ENCODE measurements at regions not wholly inside any gene's neighbourhood (a gene's known extent, or its start where the extent isn't known, plus 50 kb on each side); places are given as distances from the start of the nearest gene placed in this dataset.

DNA sequence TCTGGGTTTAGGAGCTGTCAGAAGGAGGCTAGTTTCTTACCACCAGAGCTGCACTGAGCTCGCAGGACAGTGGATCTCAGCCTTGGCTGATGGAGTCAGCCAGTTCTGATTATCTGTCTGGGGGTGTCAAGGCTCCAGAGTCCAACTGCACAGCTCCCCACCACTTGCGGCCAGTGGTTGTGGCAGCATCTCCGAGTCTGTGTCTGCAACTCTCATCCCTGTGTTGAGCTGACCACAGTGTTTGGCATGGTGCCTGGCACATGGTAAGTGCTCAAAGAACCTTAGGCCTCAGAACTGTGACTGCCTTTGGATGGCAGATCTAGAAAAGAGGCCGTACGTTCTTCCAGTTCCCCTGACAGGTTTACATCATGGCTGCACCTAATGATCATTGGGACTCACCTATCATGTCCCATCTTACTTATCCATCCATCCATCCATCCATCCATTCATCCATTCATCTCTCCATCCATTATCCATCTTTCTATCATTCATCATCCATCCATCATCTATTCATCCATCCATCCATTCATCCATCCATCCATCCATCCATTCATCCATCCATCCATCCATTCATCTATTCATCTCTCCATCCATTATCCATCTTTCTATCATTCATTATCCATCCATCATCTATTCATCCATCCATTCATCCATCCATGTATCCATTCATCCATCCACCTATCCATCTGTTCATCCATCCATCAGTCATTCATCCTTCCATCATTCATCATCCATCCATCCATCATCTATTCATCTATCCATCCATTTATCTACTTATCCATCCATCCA lies 114.5 kb downstream of the CRYAA start:
- Histone ChIP-seq H3K36me3 (ENCODE audit: insufficient read depth, low read length) (no peaks in the 10 kb centered on the region), H3K4me3 (ENCODE audit: low read length) (no peak overlapping the region), H3K27me3 (ENCODE audit: control insufficient read depth in 1 of 2, insufficient read depth in 2 of 2, low read length in 2 of 2) (no peaks in the 10 kb centered on the region), H3K27ac (ENCODE audit: low read depth in 1 of 2, low read length in 2 of 2) (no peak overlapping the region), H3K9me3 (ENCODE audit: control insufficient read depth in 1 of 2, insufficient read depth in 1 of 2, low read length in 2 of 2) (no peaks in the 10 kb centered on the region), H3K4me1 (ENCODE audit: insufficient read depth, low read length) (peaks cover 3% of the 10 kb centered on the region)
- ATAC-seq (ENCODE audit: poor library complexity) (no peak), DNase-seq (no peak)
- intact Hi-C loops (cut with DNase I, micrococcal nuclease) = no loop called here
- POLR2A ChIA-PET = no interaction called here
- Mint-ChIP-seq H3K27ac (no peak overlapping the region), H3K36me3 (ENCODE audit: low read depth) (no peaks in the 10 kb centered on the region), H3K9me3 (no peaks in the 10 kb centered on the region), H3K27me3 (peaks cover under 1% of the 10 kb centered on the region), H3K4me3 (no peak overlapping the region), H3K4me1 (ENCODE audit: low read depth) (peaks cover 5% of the 10 kb centered on the region)
- TF ChIP-seq, protein P1, sequence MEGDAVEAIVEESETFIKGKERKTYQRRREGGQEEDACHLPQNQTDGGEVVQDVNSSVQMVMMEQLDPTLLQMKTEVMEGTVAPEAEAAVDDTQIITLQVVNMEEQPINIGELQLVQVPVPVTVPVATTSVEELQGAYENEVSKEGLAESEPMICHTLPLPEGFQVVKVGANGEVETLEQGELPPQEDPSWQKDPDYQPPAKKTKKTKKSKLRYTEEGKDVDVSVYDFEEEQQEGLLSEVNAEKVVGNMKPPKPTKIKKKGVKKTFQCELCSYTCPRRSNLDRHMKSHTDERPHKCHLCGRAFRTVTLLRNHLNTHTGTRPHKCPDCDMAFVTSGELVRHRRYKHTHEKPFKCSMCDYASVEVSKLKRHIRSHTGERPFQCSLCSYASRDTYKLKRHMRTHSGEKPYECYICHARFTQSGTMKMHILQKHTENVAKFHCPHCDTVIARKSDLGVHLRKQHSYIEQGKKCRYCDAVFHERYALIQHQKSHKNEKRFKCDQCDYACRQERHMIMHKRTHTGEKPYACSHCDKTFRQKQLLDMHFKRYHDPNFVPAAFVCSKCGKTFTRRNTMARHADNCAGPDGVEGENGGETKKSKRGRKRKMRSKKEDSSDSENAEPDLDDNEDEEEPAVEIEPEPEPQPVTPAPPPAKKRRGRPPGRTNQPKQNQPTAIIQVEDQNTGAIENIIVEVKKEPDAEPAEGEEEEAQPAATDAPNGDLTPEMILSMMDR (IDR thresholded peaks at IDR 0.05) = no peak
- CTCF ChIA-PET = no interaction called here

DNA sequence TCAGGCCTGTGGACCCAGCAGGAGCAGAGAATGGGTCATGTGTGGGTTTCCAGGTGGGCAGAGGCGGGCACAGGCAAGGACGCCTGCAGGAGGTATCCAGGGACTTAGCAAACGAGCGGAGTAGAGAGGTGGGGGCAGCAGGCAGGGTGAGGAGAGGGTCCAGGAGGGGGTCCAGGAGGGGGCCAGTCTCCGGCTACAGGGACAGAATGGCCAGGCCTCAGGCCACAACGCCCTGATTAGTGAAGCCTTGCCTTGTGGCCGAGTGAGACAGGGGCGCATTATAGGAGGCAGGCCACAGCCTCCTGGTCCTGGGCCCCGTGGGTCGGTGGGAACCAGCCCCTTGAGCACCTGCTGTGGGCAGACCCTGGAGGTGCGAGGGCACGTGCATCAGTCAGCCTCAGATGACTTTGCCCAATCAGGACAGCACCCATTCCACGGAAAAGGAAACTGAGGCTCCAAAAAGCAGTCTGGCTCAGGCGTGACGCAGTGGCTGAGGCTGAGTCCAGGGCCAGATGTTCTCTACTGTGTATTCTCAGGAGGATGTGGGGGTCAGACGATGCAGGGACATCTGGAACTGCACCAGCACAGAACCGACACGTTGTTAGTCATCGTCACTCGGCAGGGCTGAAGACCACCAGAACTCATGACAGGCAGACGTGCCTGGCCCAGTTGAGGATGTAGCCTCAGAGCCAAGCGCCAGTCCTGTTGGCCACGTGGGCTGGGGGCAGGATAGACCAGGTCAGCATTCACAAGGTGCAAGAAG lies 113.7 kb downstream of the CRYAA start:
- no peaks in the 10 kb centered on the region for H3K36me3 Mint-ChIP-seq (ENCODE audit: low read depth)
- no peak for ATAC-seq (ENCODE audit: poor library complexity)
- Histone ChIP-seq H3K4me3 (ENCODE audit: low read length) (no peak overlapping the region), H3K4me1 (ENCODE audit: insufficient read depth, low read length) (peaks cover 3% of the 10 kb centered on the region), H3K27ac (ENCODE audit: low read depth in 1 of 2, low read length in 2 of 2) (no peak overlapping the region), H3K9me3 (ENCODE audit: control insufficient read depth in 1 of 2, insufficient read depth in 1 of 2, low read length in 2 of 2) (no peaks in the 10 kb centered on the region), H3K36me3 (ENCODE audit: insufficient read depth, low read length) (no peaks in the 10 kb centered on the region), H3K27me3 (ENCODE audit: control insufficient read depth in 1 of 2, insufficient read depth in 2 of 2, low read length in 2 of 2) (no peaks in the 10 kb centered on the region)
- CTCF ChIA-PET = no interaction called here
- H3K27ac Mint-ChIP-seq = no peak overlapping the region
- H3K4me1 Mint-ChIP-seq (ENCODE audit: low read depth) = peaks cover 5% of the 10 kb centered on the region
- TF ChIP-seq, protein P1 (IDR thresholded peaks at IDR 0.05) = no peak
- H3K4me3 Mint-ChIP-seq = no peak overlapping the region
- POLR2A ChIA-PET = no interaction called here
- no peak for DNase-seq
- intact Hi-C loops (cut with DNase I, micrococcal nuclease) = no loop called here
- H3K27me3 Mint-ChIP-seq = peaks cover 8% of the 10 kb centered on the region
- H3K9me3 Mint-ChIP-seq = no peaks in the 10 kb centered on the region

DNA sequence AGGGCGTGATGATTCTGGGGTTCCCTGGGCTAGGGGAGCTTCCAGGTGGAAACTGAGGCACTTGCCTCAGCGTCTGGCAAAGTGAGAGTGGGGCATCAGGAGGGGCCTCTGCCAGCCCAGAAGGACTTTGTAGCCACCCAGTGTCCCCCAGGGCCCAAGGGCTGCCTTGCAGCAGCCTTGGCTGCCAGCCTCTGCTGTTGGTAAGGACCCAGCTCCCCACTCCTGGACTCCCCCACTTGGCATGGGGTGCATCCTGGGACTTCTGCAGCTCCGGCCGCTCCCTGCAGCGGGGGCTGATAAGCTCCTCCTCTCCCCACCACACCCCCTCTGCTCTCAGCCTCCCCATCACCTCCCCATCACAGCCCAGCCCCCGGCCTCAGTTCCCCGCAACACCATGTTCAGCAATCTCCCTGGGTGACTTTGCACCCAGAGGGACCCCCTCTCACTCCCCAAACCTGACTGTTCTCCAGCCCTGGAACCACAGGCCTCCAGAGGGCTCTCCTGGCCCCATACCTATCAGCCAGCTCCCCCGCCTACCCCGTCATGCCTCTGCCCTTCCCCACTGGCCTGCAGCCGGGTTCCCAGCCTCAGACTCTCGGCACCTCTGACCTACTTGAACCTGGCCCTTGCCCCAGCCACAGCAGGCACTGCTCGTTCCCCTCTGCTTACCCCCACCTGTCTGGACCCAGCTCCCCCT lies 113.0 kb downstream of the CRYAA start:
- no peaks in the 10 kb centered on the region for H3K4me1 Mint-ChIP-seq (ENCODE audit: low read depth)
- Histone ChIP-seq H3K27me3 (ENCODE audit: control insufficient read depth in 1 of 2, insufficient read depth in 2 of 2, low read length in 2 of 2) (peaks cover under 1 to 6% of the 10 kb centered on the region in 2 experiments), H3K4me1 (ENCODE audit: insufficient read depth, low read length) (no peaks in the 10 kb centered on the region), H3K36me3 (ENCODE audit: insufficient read depth, low read length) (no peaks in the 10 kb centered on the region), H3K9me3 (ENCODE audit: control insufficient read depth in 1 of 2, insufficient read depth in 1 of 2, low read length in 2 of 2) (no peaks in the 10 kb centered on the region), H3K27ac (ENCODE audit: low read depth in 1 of 2, low read length in 2 of 2) (no peak overlapping the region), H3K4me3 (ENCODE audit: low read length) (no peak overlapping the region)
- no peak overlapping the region for H3K27ac Mint-ChIP-seq
- ChIA-PET POLR2A (no interaction called here), CTCF (no interaction called here)
- H3K4me3 Mint-ChIP-seq = no peak overlapping the region
- H3K9me3 Mint-ChIP-seq = no peaks in the 10 kb centered on the region
- peaks cover 8% of the 10 kb centered on the region for H3K27me3 Mint-ChIP-seq
- no peaks in the 10 kb centered on the region for H3K36me3 Mint-ChIP-seq (ENCODE audit: low read depth)
- intact Hi-C loops (cut with DNase I, micrococcal nuclease) = no loop called here
- TF ChIP-seq, protein P1 (IDR thresholded peaks at IDR 0.05) = no peak
- no peak for DNase-seq
- no peak for ATAC-seq (ENCODE audit: poor library complexity)
